ENCODE measurements at regions not wholly inside any gene's neighbourhood (a gene's known extent, or its start where the extent isn't known, plus 50 kb on each side); places are given as distances from the start of the nearest gene placed in this dataset.

GRCh38 chr3:110093411-110093810 is 756.1 kb upstream of the DPPA4 start (continued):
- TF ChIP-seq FOXP4 (CRISPR knock-in tag; IDR thresholded peaks at IDR 0.05) (no peak), TP53 (CRISPR knock-in tag; IDR thresholded peaks at IDR 0.05) (no peak), ELF4 (CRISPR knock-in tag; IDR thresholded peaks at IDR 0.05; ENCODE audit: low read depth) (no peak), GTF2I (CRISPR knock-in tag; conservative IDR thresholded peaks at IDR 0.05) (no peak), ZNF219 (CRISPR knock-in tag; IDR thresholded peaks at IDR 0.05; ENCODE audit: borderline replicate concordance) (no peak), ZMAT4 (CRISPR knock-in tag; IDR thresholded peaks at IDR 0.05) (no peak), FOXP1 (CRISPR knock-in tag; IDR thresholded peaks at IDR 0.05; ENCODE audit: borderline replicate concordance) (no peak), SOX15 (CRISPR knock-in tag; IDR thresholded peaks at IDR 0.05) (no peak)

GRCh38 chr3:110093812-110094401 is 756.6 kb upstream of the DPPA4 start:
- CTCF ChIA-PET, result no interaction called here
- no peak for ATAC-seq
- no peak overlapping the region for H3K27ac Mint-ChIP-seq

More at GRCh38 chr3:110093812-110094401, 756.6 kb upstream of the DPPA4 start:
- TF ChIP-seq CREB1 (CRISPR knock-in tag; IDR thresholded peaks at IDR 0.05) (no peak), USF2 (CRISPR knock-in tag; IDR thresholded peaks at IDR 0.05) (no peak), E2F4 (CRISPR knock-in tag; IDR thresholded peaks at IDR 0.05; ENCODE audit: borderline replicate concordance, low read depth) (no peak), JUN (CRISPR knock-in tag; IDR thresholded peaks at IDR 0.05) (no peak), ZMAT4 (CRISPR knock-in tag; IDR thresholded peaks at IDR 0.05) (no peak), FOXJ3 (CRISPR knock-in tag; IDR thresholded peaks at IDR 0.05; ENCODE audit: borderline replicate concordance) (no peak), ZNF317 (CRISPR knock-in tag; IDR thresholded peaks at IDR 0.05; ENCODE audit: borderline replicate concordance, low read depth) (no peak), E2F1 (CRISPR knock-in tag; IDR thresholded peaks at IDR 0.05) (no peak), ZNF219 (CRISPR knock-in tag; IDR thresholded peaks at IDR 0.05; ENCODE audit: borderline replicate concordance) (no peak), GRHL2 (CRISPR knock-in tag; IDR thresholded peaks at IDR 0.05; ENCODE audit: insufficient replicate concordance, severe bottlenecking) (no peak), NFATC4 (CRISPR knock-in tag; IDR thresholded peaks at IDR 0.05) (no peak), MLX (CRISPR knock-in tag; IDR thresholded peaks at IDR 0.05) (no peak)
- no peaks in the 10 kb centered on the region for H3K27me3 Mint-ChIP-seq (ENCODE audit: low read depth)
- DNase-seq (ENCODE audit: low spot score), result no peak
- POLR2A ChIA-PET, result no interaction called here
- H3K4me1 Mint-ChIP-seq, result peaks cover 2% of the 10 kb centered on the region; the same call in 1 of the 2 replicates
- peaks cover 13% of the 10 kb centered on the region for H3K9me3 Mint-ChIP-seq
- peaks cover 5% of the 10 kb centered on the region for H3K36me3 Mint-ChIP-seq
- H3K4me3 Mint-ChIP-seq, result no peak overlapping the region

Data from WTC11 (cell line).